Fibroblast of skin of left biceps (primary cell): ENCODE measurements at regions not wholly inside any gene's neighbourhood (a gene's known extent, or its start where the extent isn't known, plus 50 kb on each side); places are given as distances from the start of the nearest gene placed in this dataset.
"Not testable (repeated sequence)": the region's sequence is repeated elsewhere in the genome, so short reads cannot be mapped to it uniquely, and the experiment has no call there.

Experiments used
- DNase-seq, 2 experiments: peaks; one replicate each; pipeline ENCODE4 v3.0.0-alpha.2; 2013; ENCODE audit warnings: low read depth in 2 of 2

- no peak for DNase-seq
Measured at GRCh38 chr9:135357863-135358551, 121.6 kb upstream of the PPP1R26 start.

DNA sequence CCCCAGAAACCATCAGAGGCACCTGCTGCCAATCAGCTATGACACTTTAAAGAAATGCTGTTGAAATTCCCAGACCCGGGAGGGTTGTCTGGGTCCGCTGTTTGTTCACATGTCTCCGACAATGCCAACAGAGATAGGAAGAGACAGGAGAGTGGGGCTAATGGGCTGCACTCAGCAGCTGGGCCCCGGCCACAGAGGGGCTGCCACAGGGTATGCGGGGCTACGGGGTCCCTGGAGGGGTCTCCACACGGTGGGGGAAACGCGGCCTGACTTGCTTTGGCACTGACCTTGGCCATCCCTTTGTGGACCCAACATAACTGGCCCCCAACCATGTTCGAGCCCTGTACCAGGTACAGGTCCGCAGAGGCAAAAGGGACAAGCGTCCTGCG lies 121.0 kb upstream of the PPP1R26 start:
- no peak for DNase-seq

DNA sequence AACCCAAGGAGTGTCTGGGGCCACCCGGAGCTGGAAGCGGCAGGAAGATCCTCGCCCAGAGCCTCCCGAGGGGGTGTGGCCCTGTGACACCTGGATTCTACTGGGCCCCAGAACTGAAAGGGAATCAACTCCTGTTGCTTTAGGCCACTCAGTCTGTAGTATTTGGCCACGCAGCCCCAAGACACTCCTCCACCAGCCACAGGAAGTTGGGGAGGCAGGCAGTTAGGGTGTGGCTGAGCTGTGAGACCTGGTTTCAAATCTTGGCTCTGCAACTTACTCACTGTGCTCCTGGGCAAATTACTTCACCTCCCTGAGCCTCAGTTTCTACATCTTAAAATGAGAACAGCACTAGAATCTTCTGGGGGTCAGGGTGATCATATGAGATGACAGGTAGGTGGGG lies 119.8 kb upstream of the PPP1R26 start:
- DNase-seq: no peak

- DNase-seq: no peak
Measured at GRCh38 chr9:135360617-135361016, 119.0 kb upstream of the PPP1R26 start.

- DNase-seq: not testable (repeated sequence)
Measured at GRCh38 chr9:135361668-135362067, 117.9 kb upstream of the PPP1R26 start.

DNA sequence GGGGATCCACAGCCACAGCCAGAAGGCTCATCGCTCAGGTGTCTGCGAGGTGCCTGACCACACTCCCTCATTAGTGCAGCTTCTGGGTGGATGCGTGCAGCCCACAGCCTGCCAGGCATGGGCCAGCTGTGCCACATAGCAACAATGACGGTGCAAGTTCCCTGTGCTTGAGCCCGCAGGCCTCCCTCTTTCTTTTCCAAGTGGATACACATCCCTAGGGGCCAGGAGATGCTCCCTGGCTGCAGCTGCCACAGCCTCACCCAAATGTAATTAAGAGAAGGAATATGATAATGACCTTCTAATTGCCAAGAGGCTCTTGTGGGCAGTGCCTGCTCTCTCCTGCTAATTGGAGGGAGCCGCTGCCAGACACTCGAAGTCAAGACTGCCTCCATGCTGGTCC lies 116.0 kb upstream of the PPP1R26 start:
- DNase-seq: no peak

- DNase-seq: no peak
Measured at GRCh38 chr9:135365013-135365768, 114.4 kb upstream of the PPP1R26 start.

DNA sequence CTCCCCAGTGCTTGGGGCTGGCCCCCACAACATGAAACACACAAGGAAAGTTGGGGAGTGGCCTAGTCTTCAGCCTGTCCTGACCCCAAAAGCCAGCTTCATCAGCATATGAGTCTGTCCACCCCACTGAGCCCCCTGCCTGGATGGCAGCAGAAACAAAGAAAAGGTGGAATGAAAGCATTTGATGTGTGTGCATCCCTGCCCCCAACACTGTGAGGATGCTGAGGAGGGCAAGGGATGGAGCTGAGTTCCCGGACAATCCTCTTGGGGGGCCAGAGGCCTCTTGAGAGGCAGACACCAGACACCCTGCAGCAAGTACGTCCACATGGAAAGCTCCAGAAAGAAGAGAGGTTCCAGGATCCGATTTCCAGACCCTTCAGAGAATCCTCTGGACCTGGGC lies 113.5 kb upstream of the PPP1R26 start:
- no peak for DNase-seq

DNA sequence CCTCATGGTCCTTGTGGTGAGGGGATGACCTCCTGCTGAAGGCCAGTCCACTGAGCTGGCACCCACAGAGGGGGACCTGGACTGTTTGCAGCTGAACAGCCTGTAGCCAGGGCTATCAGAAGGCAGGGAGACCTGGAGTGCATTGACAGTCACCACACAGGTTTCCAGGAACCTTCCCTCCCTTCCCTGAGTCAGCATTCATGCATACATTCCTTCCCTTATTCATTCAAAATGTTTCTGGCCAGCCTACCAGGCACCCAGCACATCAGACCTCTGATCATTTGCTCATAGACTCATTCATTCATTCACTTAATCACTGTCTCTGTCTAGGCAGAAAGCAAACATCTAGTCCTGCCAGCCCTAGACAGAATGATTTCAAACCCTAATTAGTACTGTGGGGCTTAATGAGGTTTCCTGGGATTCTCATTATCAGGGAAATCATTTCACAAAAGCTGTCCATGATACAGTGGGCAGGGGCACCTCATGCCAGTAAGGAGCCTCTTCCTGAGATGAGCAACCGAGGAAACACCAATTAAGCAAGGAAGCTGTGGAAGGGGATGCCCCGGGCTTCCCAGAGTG lies 110.1 kb upstream of the PPP1R26 start:
- no peak for DNase-seq

DNA sequence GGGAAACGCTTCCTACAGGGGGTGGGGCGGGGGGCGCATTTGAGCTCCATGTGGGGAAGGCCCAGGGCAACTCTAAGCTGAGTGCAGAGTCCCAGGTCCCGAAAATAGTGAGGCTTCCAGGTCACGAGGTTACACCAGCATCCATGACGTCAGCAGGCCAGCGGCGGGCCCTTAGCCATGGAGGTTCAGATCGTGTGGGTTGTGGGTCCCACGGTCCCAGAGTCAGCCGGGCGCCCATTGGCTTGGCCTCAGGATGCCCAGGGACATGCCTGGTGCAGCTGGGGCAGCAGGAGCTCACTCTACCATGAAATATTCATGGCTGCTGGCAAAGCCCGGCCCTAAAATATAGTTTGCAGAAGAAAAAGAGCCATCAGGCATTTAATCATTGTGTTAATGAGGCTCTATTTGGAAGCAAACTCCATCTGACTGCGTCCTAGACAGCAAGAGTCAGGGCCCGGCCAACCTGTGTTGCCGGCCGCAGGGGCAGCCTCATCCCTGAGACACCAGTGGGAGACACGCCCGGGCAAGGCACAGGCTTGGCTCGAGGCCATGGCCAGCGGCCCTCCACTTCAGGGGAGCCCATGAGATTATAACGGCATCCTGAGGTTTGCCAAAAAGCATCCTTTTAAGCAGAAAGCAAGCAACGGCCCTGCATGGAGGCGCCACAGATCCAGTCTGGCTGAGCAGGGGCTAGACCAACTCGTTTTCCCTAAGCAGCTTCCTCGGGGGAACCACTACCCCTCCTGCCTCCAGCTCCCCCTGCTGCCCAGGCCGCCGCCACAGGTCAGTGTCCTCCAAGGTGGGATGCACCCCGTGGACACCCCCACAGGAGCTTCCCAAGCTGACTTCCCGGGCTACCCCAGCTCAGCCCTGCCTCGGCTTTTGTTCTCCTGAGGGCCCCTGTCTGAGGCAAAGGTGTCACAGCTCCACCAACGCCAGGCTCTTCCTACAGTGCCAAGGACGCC lies 108.9 kb upstream of the PPP1R26 start:
- DNase-seq: no peak

- DNase-seq: no peak
Measured at GRCh38 chr9:135371535-135371934, 108.0 kb upstream of the PPP1R26 start.

DNA sequence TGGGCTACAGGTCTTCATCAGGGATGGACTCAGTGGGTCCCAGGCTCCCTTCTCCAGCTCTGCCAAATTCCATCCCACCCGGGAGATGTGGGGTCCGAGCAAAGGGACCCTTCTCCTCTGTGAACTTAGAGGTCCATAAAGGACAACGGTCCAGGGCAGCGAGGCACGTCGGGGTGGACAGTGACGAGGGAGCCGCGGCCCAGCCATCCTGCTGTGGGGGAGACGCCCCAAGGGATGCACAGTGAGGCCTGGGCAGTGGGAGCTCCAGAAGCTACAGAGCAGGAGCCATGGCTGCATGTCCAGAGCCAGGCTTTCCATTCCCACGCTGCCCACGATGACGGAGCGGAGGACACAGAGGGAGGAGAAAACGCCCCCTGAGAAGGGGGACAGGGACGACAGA lies 107.5 kb upstream of the PPP1R26 start:
- no peak for DNase-seq

- no peak for DNase-seq
Measured at GRCh38 chr9:135372501-135373008, 107.0 kb upstream of the PPP1R26 start.

- DNase-seq: no peak
Measured at GRCh38 chr9:135373151-135373685, 106.4 kb upstream of the PPP1R26 start.

DNA sequence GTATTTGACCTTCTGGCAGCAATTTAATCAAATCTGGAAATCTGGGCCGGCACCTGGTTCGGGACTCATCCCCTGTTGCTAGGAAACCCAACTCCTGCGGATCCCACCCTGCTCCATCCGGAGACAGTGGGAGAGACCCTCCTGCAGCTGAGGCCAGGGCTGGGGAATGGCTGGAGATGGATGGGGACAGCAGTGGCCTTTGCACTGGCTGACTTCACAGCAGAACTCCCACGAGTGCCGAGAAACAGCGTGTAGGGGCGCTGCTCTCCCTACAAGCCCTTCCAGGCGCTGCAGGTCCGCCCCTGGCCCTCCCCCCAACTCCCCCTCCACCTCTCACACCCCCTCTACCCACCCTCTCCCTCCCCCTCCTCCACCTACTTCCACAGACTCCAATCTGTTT lies 105.8 kb upstream of the PPP1R26 start:
- DNase-seq: no peak

- DNase-seq: no peak
Measured at GRCh38 chr9:135374591-135374990, 105.0 kb upstream of the PPP1R26 start.

DNA sequence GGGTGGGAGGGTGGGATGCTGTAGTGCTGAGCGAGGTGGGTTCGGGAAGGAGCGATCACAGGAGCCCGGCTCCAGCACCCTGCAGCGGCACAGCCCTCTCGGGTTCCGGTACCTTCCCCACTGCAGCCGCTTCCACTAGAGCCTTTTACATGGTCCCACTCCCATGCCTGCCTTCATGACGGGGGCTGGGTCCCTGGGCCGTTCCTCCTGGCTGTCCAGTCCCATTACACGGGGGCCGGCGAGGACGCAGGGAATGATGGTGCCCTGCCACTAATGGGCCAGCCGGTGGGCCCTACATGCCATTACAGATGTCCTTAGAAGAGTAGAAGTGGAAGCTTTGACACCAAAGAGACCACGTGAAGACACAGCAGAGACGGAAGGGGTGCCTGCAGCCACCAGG lies 104.6 kb upstream of the PPP1R26 start:
- no peak for DNase-seq

- DNase-seq: no peak
Measured at GRCh38 chr9:135376511-135377265, 102.9 kb upstream of the PPP1R26 start.

- DNase-seq: no peak
Measured at GRCh38 chr9:135377431-135377830, 102.2 kb upstream of the PPP1R26 start.

DNA sequence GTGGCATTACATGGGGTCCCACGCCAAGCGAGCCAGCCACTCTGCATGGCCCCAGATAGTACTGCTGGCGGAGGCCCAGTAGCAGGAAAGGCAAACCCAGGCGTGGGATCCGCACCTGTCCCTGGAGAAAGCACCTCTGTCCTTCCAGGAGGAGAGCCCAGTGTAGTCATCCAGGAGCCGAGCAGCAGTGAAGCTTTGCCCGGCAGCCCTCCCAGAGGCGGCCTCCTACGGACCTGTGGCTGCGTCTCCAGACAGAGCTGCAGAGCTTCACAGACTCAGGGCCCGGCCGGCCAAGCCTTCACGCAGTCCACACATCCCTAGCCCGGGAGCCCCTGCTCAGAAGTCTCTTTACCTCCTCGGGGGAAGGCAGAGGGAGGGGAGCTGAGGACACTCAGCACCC lies 100.8 kb upstream of the PPP1R26 start:
- no peak for DNase-seq
